Ishikawa (cell line): ENCODE measurements at regions not wholly inside any gene's neighbourhood (a gene's known extent, or its start where the extent isn't known, plus 50 kb on each side); places are given as distances from the start of the nearest gene placed in this dataset.

ENCODE experiments used
- CEBPB ChIP-seq: IDR thresholded peaks from 2 replicates; pipeline ENCODE4 v1.6.1; 2012
- CREB1 ChIP-seq: IDR thresholded peaks from 2 replicates; pipeline ENCODE4 v1.6.1; 2012; ENCODE audit warnings: low read depth
- EGR1 ChIP-seq: IDR thresholded peaks from 2 replicates; pipeline ENCODE4 v1.6.1; 2012
- EP300 ChIP-seq: IDR thresholded peaks from 2 replicates; pipeline ENCODE4 v1.6.1; 2012; ENCODE audit warnings: borderline replicate concordance
- FOXM1 ChIP-seq: IDR thresholded peaks from 2 replicates; pipeline ENCODE4 v1.6.1; 2012; ENCODE audit warnings: low read depth, borderline replicate concordance
- MAX ChIP-seq: IDR thresholded peaks from 2 replicates; pipeline ENCODE4 v1.6.1; 2012
- NFIC ChIP-seq: IDR thresholded peaks from 2 replicates; pipeline ENCODE4 v1.6.1; 2012
- RAD21 ChIP-seq: IDR thresholded peaks from 2 replicates; pipeline ENCODE4 v1.6.1; 2012; ENCODE audit warnings: low read depth
- REST ChIP-seq: IDR thresholded peaks from 2 replicates; pipeline ENCODE4 v1.6.1; 2012; ENCODE audit warnings: low read depth, mild to moderate bottlenecking
- TAF1 ChIP-seq: IDR thresholded peaks from 2 replicates; pipeline ENCODE4 v1.6.1; 2012; ENCODE audit warnings: low read depth, mild to moderate bottlenecking
- TCF12 ChIP-seq: IDR thresholded peaks from 2 replicates; pipeline ENCODE4 v1.6.1; 2012; ENCODE audit warnings: low read depth
- TEAD4 ChIP-seq: IDR thresholded peaks from 2 replicates; pipeline ENCODE4 v1.6.1; 2012
- USF1 ChIP-seq: IDR thresholded peaks from 2 replicates; pipeline ENCODE4 v1.6.1; 2012
- YY1 ChIP-seq: IDR thresholded peaks from 2 replicates; pipeline ENCODE4 v1.6.1; 2012; ENCODE audit warnings: low read depth
- ZBTB7A ChIP-seq: IDR thresholded peaks from 2 replicates; pipeline ENCODE4 v1.6.1; 2012; ENCODE audit warnings: low read depth

- TF ChIP-seq MAX = no peak
- TF ChIP-seq TAF1 = no peak
- no peak for TF ChIP-seq REST
- TF ChIP-seq TCF12 = no peak
- TF ChIP-seq NFIC = no peak
- TF ChIP-seq CREB1 = no peak
- TF ChIP-seq TEAD4 = no peak
- no peak for TF ChIP-seq FOXM1
- TF ChIP-seq RAD21 = no peak
- TF ChIP-seq CEBPB = no peak
- no peak for TF ChIP-seq USF1
- no peak for TF ChIP-seq ZBTB7A
- no peak for TF ChIP-seq YY1
- no peak for TF ChIP-seq EP300
- no peak for TF ChIP-seq EGR1
Measured at GRCh38 chr5:3337812-3338541, 257.7 kb upstream of the IRX1 start.

GRCh38 chr5:3336666-3337065, 259.0 kb upstream of the IRX1 start:
- TF ChIP-seq TCF12 (no peak), CEBPB (no peak), RAD21 (no peak), CREB1 (no peak), TEAD4 (no peak), TAF1 (no peak), EGR1 (no peak), REST (no peak), MAX (no peak), NFIC (no peak), YY1 (no peak), EP300 (no peak), FOXM1 (no peak)

- TF ChIP-seq REST = no peak
- no peak for TF ChIP-seq MAX
- no peak for TF ChIP-seq CREB1
- TF ChIP-seq TEAD4 = no peak
Measured at GRCh38 chr5:3335301-3335700, 260.3 kb upstream of the IRX1 start.

GRCh38 chr5:3333836-3334235, 261.8 kb upstream of the IRX1 start:
- TF ChIP-seq YY1 = no peak
- no peak for TF ChIP-seq REST
